ENCODE measurements at regions not wholly inside any gene's neighbourhood (a gene's known extent, or its start where the extent isn't known, plus 50 kb on each side); places are given as distances from the start of the nearest gene placed in this dataset.

GRCh38 chr10:121242741-121243608 is 355.3 kb downstream of the FGFR2 start:
- no peaks in the 10 kb centered on the region for H3K9me3 Mint-ChIP-seq (ENCODE audit: insufficient read depth)
- ATAC-seq (ENCODE audit: low read depth): no peak
- Histone ChIP-seq H3K9me3 (ENCODE audit: control extremely low read depth in 1 of 3, control insufficient read depth in 2 of 3, insufficient read depth in 1 of 3, low read length in 2 of 3) (peaks cover 0 to 10% (median 0%) of the 10 kb centered on the region in 3 donors), H3K4me1 (ENCODE audit: control insufficient read depth in 2 of 2, insufficient read depth in 2 of 2, low read length in 2 of 2) (no peaks in the 10 kb centered on the region), H3K79me2 (ENCODE audit: control insufficient read depth, insufficient read depth, low read length) (no peaks in the 10 kb centered on the region), H3K36me3 (replicated peaks in 1 of 2; ENCODE audit: control extremely low read depth in 1 of 2, control insufficient read depth in 1 of 2, extremely low read depth in 1 of 2, insufficient read depth in 2 of 2, low read length in 1 of 2) (no peaks in the 10 kb centered on the region), H3K27me3 (replicated peaks in 1 of 4; ENCODE audit: control extremely low read depth in 1 of 4, control insufficient read depth in 3 of 4, insufficient read depth in 4 of 4, low read length in 3 of 4) (no peaks in the 10 kb centered on the region), H3K9ac (ENCODE audit: low read length) (no peak overlapping the region), H3K4me3 (ENCODE audit: control extremely low read depth in 1 of 5, extremely low read depth in 1 of 5, insufficient read depth in 1 of 5, low read depth in 2 of 5, low read length in 4 of 5) (no peak overlapping the region), H2AFZ (ENCODE audit: insufficient read depth, low read depth, low read length, poor library complexity, severe bottlenecking) (no peak overlapping the region), H3K27ac (ENCODE audit: low read length in 2 of 2) (no peak overlapping the region), H4K20me1 (ENCODE audit: control insufficient read depth, insufficient read depth, low read length, poor library complexity, severe bottlenecking) (no peaks in the 10 kb centered on the region), H3K4me2 (replicated peaks; ENCODE audit: low read depth, low read length, poor library complexity, severe bottlenecking) (no peak overlapping the region)
- no peak overlapping the region for H3K27ac Mint-ChIP-seq
- POLR2A ChIA-PET: no interaction called here
- CTCF ChIA-PET: no interaction called here
- intact Hi-C loops (cut with micrococcal nuclease): no loop called here
- 77% methylated on average over 11 of the region's 12 CpGs for WGBS (ENCODE audit: insufficient coverage)
- peaks cover 15% of the 10 kb centered on the region for H3K27me3 Mint-ChIP-seq
- TF ChIP-seq, protein P1, sequence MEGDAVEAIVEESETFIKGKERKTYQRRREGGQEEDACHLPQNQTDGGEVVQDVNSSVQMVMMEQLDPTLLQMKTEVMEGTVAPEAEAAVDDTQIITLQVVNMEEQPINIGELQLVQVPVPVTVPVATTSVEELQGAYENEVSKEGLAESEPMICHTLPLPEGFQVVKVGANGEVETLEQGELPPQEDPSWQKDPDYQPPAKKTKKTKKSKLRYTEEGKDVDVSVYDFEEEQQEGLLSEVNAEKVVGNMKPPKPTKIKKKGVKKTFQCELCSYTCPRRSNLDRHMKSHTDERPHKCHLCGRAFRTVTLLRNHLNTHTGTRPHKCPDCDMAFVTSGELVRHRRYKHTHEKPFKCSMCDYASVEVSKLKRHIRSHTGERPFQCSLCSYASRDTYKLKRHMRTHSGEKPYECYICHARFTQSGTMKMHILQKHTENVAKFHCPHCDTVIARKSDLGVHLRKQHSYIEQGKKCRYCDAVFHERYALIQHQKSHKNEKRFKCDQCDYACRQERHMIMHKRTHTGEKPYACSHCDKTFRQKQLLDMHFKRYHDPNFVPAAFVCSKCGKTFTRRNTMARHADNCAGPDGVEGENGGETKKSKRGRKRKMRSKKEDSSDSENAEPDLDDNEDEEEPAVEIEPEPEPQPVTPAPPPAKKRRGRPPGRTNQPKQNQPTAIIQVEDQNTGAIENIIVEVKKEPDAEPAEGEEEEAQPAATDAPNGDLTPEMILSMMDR (IDR thresholded peaks at IDR 0.05): no peak
- no peak for TF ChIP-seq EZH2 (IDR thresholded peaks at IDR 0.05; ENCODE audit: borderline replicate concordance, insufficient read depth, low read depth, low read length, poor library complexity, severe bottlenecking)
- DNase-seq: no peak
- H3K4me3 Mint-ChIP-seq: no peak overlapping the region
- no peaks in the 10 kb centered on the region for H3K4me1 Mint-ChIP-seq

DNA sequence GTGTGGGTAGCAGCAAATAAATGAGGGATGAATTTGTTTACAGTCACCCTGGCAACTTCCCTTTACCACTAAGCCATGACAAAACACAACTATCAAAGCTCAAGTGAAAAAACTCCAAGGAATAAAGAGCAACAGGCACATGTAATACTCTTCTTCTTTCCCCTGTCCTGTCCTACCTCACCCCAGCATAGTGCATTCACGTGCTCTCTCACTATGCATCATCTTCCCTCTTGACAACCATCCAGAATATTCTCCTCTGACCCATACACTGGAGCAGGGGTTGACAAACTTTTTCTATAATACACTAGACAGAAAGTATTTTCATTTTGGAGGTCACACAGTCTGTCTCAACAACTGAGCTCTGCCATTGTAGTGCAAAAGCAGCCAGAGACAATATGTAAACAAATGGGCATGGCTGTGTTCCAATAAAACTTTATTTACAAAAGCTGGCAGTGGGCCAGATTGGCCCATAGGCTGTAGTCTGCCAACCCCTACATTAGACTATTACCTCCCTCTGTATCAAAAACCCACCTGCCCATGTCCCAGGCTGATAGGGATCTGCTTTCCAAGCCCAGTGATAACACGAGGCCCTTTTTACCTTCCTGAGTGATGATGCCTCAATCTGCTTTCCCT is 354.5 kb downstream of the FGFR2 start:
- Mint-ChIP-seq H3K4me3 (no peak overlapping the region), H3K27me3 (peaks cover 15% of the 10 kb centered on the region), H3K4me1 (no peaks in the 10 kb centered on the region), H3K9me3 (ENCODE audit: insufficient read depth) (no peaks in the 10 kb centered on the region), H3K27ac (no peak overlapping the region)
- POLR2A ChIA-PET: no interaction called here
- WGBS (ENCODE audit: insufficient coverage): 67% methylated on average over 1 of the region's 2 CpGs
- ATAC-seq (ENCODE audit: low read depth): no peak
- no peak overlapping the region for H3K4me3 ChIP-seq (ENCODE audit: control extremely low read depth in 1 of 5, extremely low read depth in 1 of 5, insufficient read depth in 1 of 5, low read depth in 2 of 5, low read length in 4 of 5)
- no peak overlapping the region for H3K27ac ChIP-seq (ENCODE audit: low read length in 2 of 2)
- no peak overlapping the region for H3K9ac ChIP-seq (ENCODE audit: low read length)
- intact Hi-C loops (cut with micrococcal nuclease): no loop called here
- H3K27me3 ChIP-seq (replicated peaks in 1 of 4; ENCODE audit: control extremely low read depth in 1 of 4, control insufficient read depth in 3 of 4, insufficient read depth in 4 of 4, low read length in 3 of 4): no peaks in the 10 kb centered on the region
- H3K9me3 ChIP-seq (ENCODE audit: control extremely low read depth in 1 of 3, control insufficient read depth in 2 of 3, insufficient read depth in 1 of 3, low read length in 2 of 3): peaks cover 0 to 10% (median 0%) of the 10 kb centered on the region in 3 donors
- H3K4me2 ChIP-seq (replicated peaks; ENCODE audit: low read depth, low read length, poor library complexity, severe bottlenecking): no peak overlapping the region
- H3K79me2 ChIP-seq (ENCODE audit: control insufficient read depth, insufficient read depth, low read length): no peaks in the 10 kb centered on the region
- no peaks in the 10 kb centered on the region for H4K20me1 ChIP-seq (ENCODE audit: control insufficient read depth, insufficient read depth, low read length, poor library complexity, severe bottlenecking)
- TF ChIP-seq, protein P1 (IDR thresholded peaks at IDR 0.05): no peak
- no peak for TF ChIP-seq EZH2 (IDR thresholded peaks at IDR 0.05; ENCODE audit: borderline replicate concordance, insufficient read depth, low read depth, low read length, poor library complexity, severe bottlenecking)
- H3K36me3 ChIP-seq (replicated peaks in 1 of 2; ENCODE audit: control extremely low read depth in 1 of 2, control insufficient read depth in 1 of 2, extremely low read depth in 1 of 2, insufficient read depth in 2 of 2, low read length in 1 of 2): no peaks in the 10 kb centered on the region
- CTCF ChIA-PET: no interaction called here
- H3K4me1 ChIP-seq (ENCODE audit: control insufficient read depth in 2 of 2, insufficient read depth in 2 of 2, low read length in 2 of 2): no peaks in the 10 kb centered on the region
- DNase-seq: no peak
- no peak overlapping the region for H2AFZ ChIP-seq (ENCODE audit: insufficient read depth, low read depth, low read length, poor library complexity, severe bottlenecking)

All from B cell (primary cell).